GM13976 (cell line): ENCODE measurements at regions not wholly inside any gene's neighbourhood (a gene's known extent, or its start where the extent isn't known, plus 50 kb on each side); places are given as distances from the start of the nearest gene placed in this dataset.

Experiments
- DNase-seq: peaks from one replicate; pipeline ENCODE4 v3.0.0; 2012; ENCODE audit warnings: low spot score
- CTCF ChIP-seq: IDR thresholded peaks from 2 replicates; pipeline ENCODE4 v1.5.1; 2012; ENCODE audit warnings: borderline replicate concordance, mild to moderate bottlenecking; ENCODE audit not compliant: insufficient read depth; ENCODE audit errors: extremely low read depth, missing control alignments, control extremely low read depth
- in situ Hi-C: fragments of 300-500 bp; cut with MboI; formaldehyde crosslinking; loops from one replicate; pipeline ENCODE4 v1.12.0; 2022; ENCODE audit warnings: low sequenced_read_pairs, mixed read lengths, inconsistent platforms; ENCODE audit not compliant: unreplicated experiment

- DNase-seq, result no peak
- in situ Hi-C loops, result no loop called here
- TF ChIP-seq CTCF, result no peak
Observed at GRCh38 chr22:49566141-49566541, 261.5 kb downstream of the BRD1 start.

GRCh38 chr22:49565516-49565855, 262.2 kb downstream of the BRD1 start:
- in situ Hi-C loops, result no loop called here
- DNase-seq, result no peak
- TF ChIP-seq CTCF, result no peak

- in situ Hi-C loops, result no loop called here
- no peak for TF ChIP-seq CTCF
- DNase-seq, result no peak
Observed at GRCh38 chr22:49564666-49565515, 262.8 kb downstream of the BRD1 start.

GRCh38 chr22:49564054-49564453, 263.6 kb downstream of the BRD1 start:
- in situ Hi-C loops, result no loop called here
- no peak for TF ChIP-seq CTCF
- DNase-seq, result no peak

GRCh38 chr22:49562685-49563249, 264.9 kb downstream of the BRD1 start:
- in situ Hi-C loops, result no loop called here
- TF ChIP-seq CTCF, result no peak
- no peak for DNase-seq

GRCh38 chr22:49561976-49562375, 265.7 kb downstream of the BRD1 start:
- in situ Hi-C loops, result no loop called here
- no peak for TF ChIP-seq CTCF
- DNase-seq, result no peak
